ENCODE measurements at regions not wholly inside any gene's neighbourhood (a gene's known extent, or its start where the extent isn't known, plus 50 kb on each side); places are given as distances from the start of the nearest gene placed in this dataset.

DNA sequence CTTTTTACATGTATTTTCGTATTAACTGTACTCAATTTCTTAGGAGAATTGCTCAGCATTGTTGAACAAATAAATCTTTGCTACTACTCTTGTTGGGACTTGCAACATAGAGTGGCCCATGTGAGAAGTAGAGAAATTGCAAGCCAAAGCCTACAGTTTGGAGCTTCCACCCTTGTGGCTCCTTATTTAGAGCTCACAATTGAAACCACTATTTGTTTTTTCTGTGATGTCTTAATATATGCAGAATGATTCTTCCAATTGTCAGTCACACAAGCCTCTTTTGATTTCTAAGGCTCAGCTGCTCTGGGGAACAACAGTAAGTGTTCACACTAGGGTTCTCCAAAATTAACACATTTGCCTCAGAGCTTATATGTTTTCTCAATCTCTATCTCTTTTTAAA lies 60.2 kb upstream of the GALNT13 start:
- no peak overlapping the region for H3K4me3 Mint-ChIP-seq
- no peak for DNase-seq
- no peak overlapping the region for H3K27ac Mint-ChIP-seq
- H3K36me3 Mint-ChIP-seq (ENCODE audit: low read depth), result no peaks in the 10 kb centered on the region
- H3K4me1 Mint-ChIP-seq (ENCODE audit: low read depth), result no peaks in the 10 kb centered on the region
- peaks cover 2% of the 10 kb centered on the region for H3K9me3 Mint-ChIP-seq
- H3K27me3 Mint-ChIP-seq, result no peaks in the 10 kb centered on the region

DNA sequence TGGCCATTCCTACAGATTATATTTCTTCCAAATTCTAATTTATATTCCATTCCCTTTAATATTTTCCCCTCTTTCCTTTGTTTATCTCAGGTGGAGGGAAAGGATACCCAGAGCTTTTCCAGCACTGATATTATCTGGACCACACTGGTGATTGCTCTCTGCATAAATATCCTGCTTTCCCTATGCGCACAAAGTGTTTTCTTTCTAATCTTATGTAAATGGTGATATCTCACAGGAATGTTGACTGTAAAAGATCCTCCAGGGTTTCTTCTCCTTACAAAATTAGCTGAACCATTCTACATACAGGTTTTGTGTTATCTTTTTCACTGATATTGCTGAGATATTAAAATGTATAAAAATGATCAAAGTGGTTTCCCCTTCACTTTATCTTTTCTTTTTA lies 59.1 kb upstream of the GALNT13 start:
- H3K27me3 Mint-ChIP-seq, result no peaks in the 10 kb centered on the region
- H3K36me3 Mint-ChIP-seq (ENCODE audit: low read depth), result no peaks in the 10 kb centered on the region
- peaks cover 4% of the 10 kb centered on the region for H3K9me3 Mint-ChIP-seq
- no peak overlapping the region for H3K4me3 Mint-ChIP-seq
- H3K27ac Mint-ChIP-seq, result no peak overlapping the region
- H3K4me1 Mint-ChIP-seq (ENCODE audit: low read depth), result no peaks in the 10 kb centered on the region
- no peak for DNase-seq

GRCh38 chr2:153818242-153818641 lies 53.5 kb upstream of the GALNT13 start:
- Mint-ChIP-seq H3K9me3 (peaks cover 7% of the 10 kb centered on the region), H3K27ac (no peak overlapping the region)

GRCh38 chr2:153819074-153819473 lies 52.6 kb upstream of the GALNT13 start:
- no peak for DNase-seq
- Mint-ChIP-seq H3K4me1 (ENCODE audit: low read depth) (no peaks in the 10 kb centered on the region), H3K9me3 (peaks cover 6% of the 10 kb centered on the region), H3K27ac (no peak overlapping the region), H3K4me3 (no peak overlapping the region), H3K27me3 (no peaks in the 10 kb centered on the region), H3K36me3 (ENCODE audit: low read depth) (no peaks in the 10 kb centered on the region)

More at GRCh38 chr2:153818242-153818641, 53.5 kb upstream of the GALNT13 start:
- Mint-ChIP-seq H3K27me3 (no peaks in the 10 kb centered on the region), H3K4me3 (no peak overlapping the region), H3K36me3 (ENCODE audit: low read depth) (no peaks in the 10 kb centered on the region), H3K4me1 (ENCODE audit: low read depth) (no peaks in the 10 kb centered on the region)
- DNase-seq, result no peak

DNA sequence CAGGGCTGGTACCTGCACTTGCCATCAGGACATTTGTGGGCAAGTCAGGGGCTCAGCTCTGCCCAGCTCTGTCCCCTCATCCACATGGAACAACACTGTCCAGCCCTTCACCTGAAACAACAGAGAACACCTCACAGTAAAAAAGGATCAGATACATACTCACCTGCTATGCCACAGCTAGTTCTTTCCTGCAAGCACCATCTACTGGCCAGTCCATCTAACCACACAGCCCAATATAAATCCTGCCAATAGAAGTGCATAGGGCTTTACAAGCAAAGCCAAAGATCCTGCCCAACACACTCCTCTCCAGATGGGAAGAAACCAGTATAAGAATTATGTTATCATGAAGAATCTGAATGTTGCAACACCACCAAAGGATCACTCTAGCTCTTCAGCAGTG lies 52.2 kb upstream of the GALNT13 start:
- H3K27ac Mint-ChIP-seq, result no peak overlapping the region
- H3K36me3 Mint-ChIP-seq (ENCODE audit: low read depth), result no peaks in the 10 kb centered on the region
- H3K4me3 Mint-ChIP-seq, result no peak overlapping the region

More for the DNA sequence above, 52.2 kb upstream of the GALNT13 start:
- Mint-ChIP-seq H3K27me3 (no peaks in the 10 kb centered on the region), H3K4me1 (ENCODE audit: low read depth) (no peaks in the 10 kb centered on the region), H3K9me3 (peaks cover 6% of the 10 kb centered on the region)
- no peak for DNase-seq
